Omental fat pad (tissue), 3 donors: ENCODE measurements at regions not wholly inside any gene's neighbourhood (a gene's known extent, or its start where the extent isn't known, plus 50 kb on each side); places are given as distances from the start of the nearest gene placed in this dataset.

Source experiments
- ATAC-seq: fragments of 150-250 bp; one replicate; pipeline ENCODE4 v1.9.1; 2016; ENCODE audit warnings: mild to moderate bottlenecking, moderate library complexity; ENCODE audit not compliant: low FRiP score
- DNase-seq: peaks from one replicate; pipeline ENCODE4 v3.0.0-alpha.2; 2019; ENCODE audit warnings: low spot score
- TF ChIP-seq, protein P1 (sequence below), 3 donors: fragments of 450-650 bp; IDR thresholded peaks; one replicate each; pipeline ENCODE4 v1.5.1; 2016 to 2017; ENCODE audit warnings: antibody characterized with exemption in 3 of 3, mild to moderate bottlenecking in 3 of 3, moderate library complexity in 2 of 3

DNA sequence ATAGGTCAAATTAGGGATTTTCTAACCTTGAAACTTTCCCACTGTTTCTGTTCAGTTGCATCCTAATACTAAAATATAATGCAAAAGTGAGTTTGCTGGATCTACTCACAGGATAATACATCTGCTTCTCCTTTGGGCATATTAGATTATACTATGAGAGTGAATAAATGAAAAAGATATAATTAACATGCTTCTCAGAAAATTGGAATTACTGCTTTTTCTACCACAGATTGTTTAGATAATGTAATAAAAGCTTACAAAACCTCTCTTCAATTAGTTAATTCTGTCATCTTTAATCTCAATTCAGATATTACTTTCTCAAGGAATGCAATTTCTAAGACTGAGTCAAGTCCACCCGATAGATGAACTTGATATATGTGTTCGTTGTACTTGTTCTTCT, 1077.2 kb upstream of the CDH2 start:
- TF ChIP-seq, protein P1, sequence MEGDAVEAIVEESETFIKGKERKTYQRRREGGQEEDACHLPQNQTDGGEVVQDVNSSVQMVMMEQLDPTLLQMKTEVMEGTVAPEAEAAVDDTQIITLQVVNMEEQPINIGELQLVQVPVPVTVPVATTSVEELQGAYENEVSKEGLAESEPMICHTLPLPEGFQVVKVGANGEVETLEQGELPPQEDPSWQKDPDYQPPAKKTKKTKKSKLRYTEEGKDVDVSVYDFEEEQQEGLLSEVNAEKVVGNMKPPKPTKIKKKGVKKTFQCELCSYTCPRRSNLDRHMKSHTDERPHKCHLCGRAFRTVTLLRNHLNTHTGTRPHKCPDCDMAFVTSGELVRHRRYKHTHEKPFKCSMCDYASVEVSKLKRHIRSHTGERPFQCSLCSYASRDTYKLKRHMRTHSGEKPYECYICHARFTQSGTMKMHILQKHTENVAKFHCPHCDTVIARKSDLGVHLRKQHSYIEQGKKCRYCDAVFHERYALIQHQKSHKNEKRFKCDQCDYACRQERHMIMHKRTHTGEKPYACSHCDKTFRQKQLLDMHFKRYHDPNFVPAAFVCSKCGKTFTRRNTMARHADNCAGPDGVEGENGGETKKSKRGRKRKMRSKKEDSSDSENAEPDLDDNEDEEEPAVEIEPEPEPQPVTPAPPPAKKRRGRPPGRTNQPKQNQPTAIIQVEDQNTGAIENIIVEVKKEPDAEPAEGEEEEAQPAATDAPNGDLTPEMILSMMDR (IDR thresholded peaks at IDR 0.05), result no peak
- DNase-seq (no peak), ATAC-seq (no peak)

DNA sequence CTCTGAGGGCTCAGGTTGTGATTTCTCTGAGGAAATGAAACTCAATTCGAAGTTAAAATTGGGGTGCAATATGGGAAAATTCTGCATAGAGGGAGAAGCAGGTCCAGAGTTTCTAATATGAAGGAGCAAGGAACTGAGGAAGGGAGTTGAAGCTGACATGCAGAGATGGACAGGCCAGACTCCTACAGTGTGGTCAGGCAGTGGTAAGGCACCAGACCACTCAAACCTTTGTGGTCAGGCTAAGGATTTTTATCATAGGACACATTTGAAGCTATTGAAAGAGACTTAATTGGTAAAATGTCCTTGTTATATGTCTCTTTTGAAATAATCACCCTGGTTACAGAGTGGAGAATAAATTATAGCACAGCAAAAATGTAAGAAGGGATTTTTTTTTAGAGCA, 1074.8 kb upstream of the CDH2 start:
- TF ChIP-seq, protein P1 (IDR thresholded peaks at IDR 0.05), result no peak
- DNase-seq (no peak), ATAC-seq (no peak)

DNA sequence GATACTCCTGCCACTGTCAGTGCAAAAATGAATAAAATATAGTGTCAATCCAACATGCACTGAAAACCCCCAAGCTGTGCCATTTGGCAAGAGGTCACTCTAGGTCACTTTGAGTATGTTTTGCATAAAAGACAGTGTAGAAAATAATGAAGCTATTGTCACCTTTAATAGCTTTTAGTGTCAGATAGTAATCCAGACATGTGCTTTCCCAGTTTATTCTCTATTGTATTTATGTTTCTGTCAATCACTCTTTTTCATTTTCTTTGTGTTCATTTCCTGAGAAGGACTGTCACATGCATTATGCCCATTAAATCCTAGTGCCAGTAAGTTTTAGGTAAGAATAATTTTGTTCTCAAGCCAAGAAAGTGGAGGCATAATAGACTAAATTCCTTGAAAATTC, 1073.9 kb upstream of the CDH2 start:
- no peak for DNase-seq
- no peak for ATAC-seq
- TF ChIP-seq, protein P1 (IDR thresholded peaks at IDR 0.05), result no peak

DNA sequence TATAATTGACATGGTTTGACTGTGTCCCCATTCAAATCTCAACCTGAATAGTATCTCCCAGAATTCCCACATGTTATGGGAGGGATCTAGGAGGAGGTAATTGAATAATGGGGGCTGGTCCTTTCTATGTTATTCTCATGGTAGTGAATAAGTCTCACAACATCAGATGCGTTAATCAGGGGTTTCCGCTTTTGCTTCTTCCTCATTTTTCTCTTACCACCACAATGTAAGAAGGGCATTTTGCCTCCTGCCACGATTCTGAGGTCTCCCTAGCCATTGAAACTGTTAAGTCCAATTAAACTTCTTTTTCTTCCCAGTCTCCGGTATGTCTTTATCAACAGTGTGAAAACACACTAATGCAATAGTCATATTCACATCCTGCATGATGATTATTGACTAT, 1073.3 kb upstream of the CDH2 start:
- no peak for ATAC-seq
- TF ChIP-seq, protein P1 (IDR thresholded peaks at IDR 0.05), result no peak
- DNase-seq, result no peak

DNA sequence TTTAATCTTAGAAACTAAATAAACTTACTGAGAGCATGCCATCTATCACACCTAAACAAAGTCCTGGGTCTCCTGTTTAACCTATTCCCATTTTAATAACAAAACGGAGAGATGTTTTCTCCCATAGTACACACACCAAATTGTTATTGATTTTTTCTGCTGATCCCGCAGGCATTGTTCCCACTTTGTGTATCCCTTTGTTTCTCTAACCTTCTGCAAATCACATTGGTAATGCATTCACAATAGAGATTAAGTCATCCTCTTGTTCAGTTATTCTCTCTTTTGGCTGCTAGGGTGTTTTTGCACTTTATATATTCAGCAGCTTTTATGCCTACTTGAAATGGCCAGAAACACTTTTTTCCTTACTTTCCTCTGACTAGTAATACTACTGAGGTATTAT, 1071.9 kb upstream of the CDH2 start:
- no peak for ATAC-seq
- no peak for DNase-seq
- TF ChIP-seq, protein P1 (IDR thresholded peaks at IDR 0.05), result no peak

DNA sequence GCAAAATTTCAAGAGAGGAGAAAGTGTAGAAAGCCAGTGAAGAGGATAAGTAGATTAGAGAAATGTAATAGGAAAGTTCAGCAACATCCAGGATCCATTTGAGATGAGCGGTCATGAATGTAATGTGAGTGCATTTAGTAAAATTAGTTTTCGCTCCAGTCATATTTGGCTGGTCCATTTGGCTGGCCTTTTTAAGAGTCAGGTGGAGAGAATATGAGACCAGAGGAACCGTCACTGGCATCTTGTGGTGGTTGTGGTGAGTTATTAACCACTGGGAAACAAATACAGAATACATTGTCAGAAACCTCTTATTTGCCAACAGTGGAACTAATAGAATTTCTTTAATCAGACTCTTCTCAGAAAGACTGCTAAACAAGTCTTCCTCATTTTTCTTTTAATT, 1064.3 kb upstream of the CDH2 start:
- ATAC-seq (no peak), DNase-seq (no peak)
- TF ChIP-seq, protein P1 (IDR thresholded peaks at IDR 0.05), result no peak

DNA sequence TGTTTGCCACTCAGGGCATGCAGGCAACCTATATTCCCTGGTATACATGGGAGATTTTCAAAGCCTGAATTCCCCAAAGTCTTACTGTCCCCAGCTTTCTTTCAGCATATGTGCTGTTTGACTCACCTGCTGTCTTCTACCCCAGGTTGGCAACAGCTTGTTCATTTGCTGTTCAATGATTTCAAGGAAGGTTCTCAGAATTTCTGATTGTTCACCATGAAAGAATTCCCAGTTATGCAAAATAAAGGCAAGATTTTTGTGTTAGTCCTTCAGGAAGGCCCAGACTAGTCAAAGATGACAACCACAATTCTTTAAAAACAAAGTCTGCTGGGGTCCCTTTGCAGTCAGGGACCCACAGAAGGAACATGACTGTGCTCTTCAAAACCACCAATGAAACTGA, 1057.8 kb upstream of the CDH2 start:
- TF ChIP-seq, protein P1 (IDR thresholded peaks at IDR 0.05), result no peak
- DNase-seq, result no peak
- no peak for ATAC-seq
